Colonic mucosa (tissue), 4 donors: ENCODE measurements at regions not wholly inside any gene's neighbourhood (a gene's known extent, or its start where the extent isn't known, plus 50 kb on each side); places are given as distances from the start of the nearest gene placed in this dataset.

Source experiments
- DNase-seq: peaks from one replicate; pipeline ENCODE4 v3.0.0-alpha.2; 2020
- H3K27ac ChIP-seq: fragments of 200-600 bp; one replicate; pipeline ENCODE4 v1.8.0; 2021
- H3K27me3 ChIP-seq: fragments of 200-600 bp; one replicate; pipeline ENCODE4 v1.8.0; 2021
- H3K36me3 ChIP-seq: fragments of 200-600 bp; one replicate; pipeline ENCODE4 v1.8.0; 2021
- H3K4me1 ChIP-seq: fragments of 200-600 bp; one replicate; pipeline ENCODE4 v1.8.0; 2021; ENCODE audit warnings: mild to moderate bottlenecking
- H3K4me3 ChIP-seq: fragments of 200-600 bp; one replicate; pipeline ENCODE4 v1.8.0; 2021
- H3K9ac ChIP-seq, 2 donors: one replicate each; pipeline ENCODE4 v1.7.0; 2013; ENCODE audit warnings: control low read depth in 2 of 2, low read depth in 2 of 2, low read length in 2 of 2
- H3K9me3 ChIP-seq: fragments of 200-600 bp; one replicate; pipeline ENCODE4 v1.8.0; 2021
- CTCF ChIP-seq: fragments of 200-600 bp; IDR thresholded peaks from one replicate; pipeline ENCODE4 v1.8.0; 2022; ENCODE audit warnings: antibody characterized with exemption, mild to moderate bottlenecking
- intact Hi-C: fragments of 100-400 bp; cut with DNase I; formaldehyde crosslinking; loops from one replicate; pipeline ENCODE4 v1.14.1; 2022
- donor health status: healthy.
- donor health status: DM: no; HTN: no; CAD: no.
- donor health status: DM: no; HTN: no; CAD: no.

GRCh38 chr12:46500673-46501072 is 128.1 kb upstream of the SLC38A2 start:
- H3K4me1 ChIP-seq, result no peaks in the 10 kb centered on the region
- intact Hi-C loops, result no loop called here
- no peak for DNase-seq
- no peak overlapping the region for H3K9ac ChIP-seq
- H3K27ac ChIP-seq, result no peak overlapping the region
- H3K36me3 ChIP-seq, result no peaks in the 10 kb centered on the region
- H3K27me3 ChIP-seq, result no peaks in the 10 kb centered on the region
- H3K9me3 ChIP-seq, result no peaks in the 10 kb centered on the region
- H3K4me3 ChIP-seq, result no peak overlapping the region
- no peak for TF ChIP-seq CTCF

GRCh38 chr12:46499901-46500300 is 127.3 kb upstream of the SLC38A2 start:
- H3K9ac ChIP-seq, result no peak overlapping the region
- no peak for TF ChIP-seq CTCF
- intact Hi-C loops, result no loop called here
- H3K4me1 ChIP-seq, result no peaks in the 10 kb centered on the region
- no peaks in the 10 kb centered on the region for H3K27me3 ChIP-seq
- no peaks in the 10 kb centered on the region for H3K36me3 ChIP-seq
- DNase-seq, result no peak
- no peak overlapping the region for H3K4me3 ChIP-seq
- H3K27ac ChIP-seq, result no peak overlapping the region
- no peaks in the 10 kb centered on the region for H3K9me3 ChIP-seq

GRCh38 chr12:46499226-46499625 is 126.7 kb upstream of the SLC38A2 start:
- Histone ChIP-seq H3K4me1 (no peaks in the 10 kb centered on the region), H3K4me3 (no peak overlapping the region), H3K9me3 (no peaks in the 10 kb centered on the region), H3K27ac (no peak overlapping the region), H3K36me3 (no peaks in the 10 kb centered on the region), H3K9ac (no peak overlapping the region), H3K27me3 (no peaks in the 10 kb centered on the region)
- TF ChIP-seq CTCF, result no peak
- no peak for DNase-seq
- intact Hi-C loops, result no loop called here

- Histone ChIP-seq H3K9ac (no peak overlapping the region), H3K27me3 (no peaks in the 10 kb centered on the region), H3K4me1 (no peaks in the 10 kb centered on the region), H3K9me3 (no peaks in the 10 kb centered on the region), H3K27ac (no peak overlapping the region), H3K4me3 (no peak overlapping the region), H3K36me3 (no peaks in the 10 kb centered on the region)
- no peak for DNase-seq
- TF ChIP-seq CTCF, result no peak
- intact Hi-C loops, result no loop called here
Observed at GRCh38 chr12:46497739-46498138, 125.2 kb upstream of the SLC38A2 start.

- Histone ChIP-seq H3K27ac (no peak overlapping the region), H3K36me3 (no peaks in the 10 kb centered on the region), H3K9me3 (no peaks in the 10 kb centered on the region), H3K27me3 (no peaks in the 10 kb centered on the region), H3K4me3 (no peak overlapping the region), H3K9ac (no peak overlapping the region), H3K4me1 (no peaks in the 10 kb centered on the region)
- intact Hi-C loops, result no loop called here
- no peak for DNase-seq
- TF ChIP-seq CTCF, result no peak
Observed at GRCh38 chr12:46494424-46494823, 121.9 kb upstream of the SLC38A2 start.

GRCh38 chr12:46493834-46494181 is 121.2 kb upstream of the SLC38A2 start:
- no peaks in the 10 kb centered on the region for H3K9me3 ChIP-seq
- H3K27me3 ChIP-seq, result no peaks in the 10 kb centered on the region
- intact Hi-C loops, result no loop called here
- no peak overlapping the region for H3K27ac ChIP-seq
- H3K4me1 ChIP-seq, result no peaks in the 10 kb centered on the region
- no peaks in the 10 kb centered on the region for H3K36me3 ChIP-seq
- no peak for TF ChIP-seq CTCF
- DNase-seq, result no peak
- H3K9ac ChIP-seq, result no peak overlapping the region
- no peak overlapping the region for H3K4me3 ChIP-seq
